GM23338 (cell line): ENCODE measurements at regions not wholly inside any gene's neighbourhood (a gene's known extent, or its start where the extent isn't known, plus 50 kb on each side); places are given as distances from the start of the nearest gene placed in this dataset.

ENCODE experiments used
- CTCF ChIP-seq, 2 experiments: fragments of 200-600 bp in 1 of 2; sonication (generic) in 1 of 2; conservative IDR thresholded peaks; 2 replicates each; pipeline versions ENCODE4 v1.5.1 to v1.6.1; 2016 to 2017; ENCODE audit warnings: antibody characterized with exemption in 2 of 2, low read depth in 2 of 2, mild to moderate bottlenecking in 2 of 2, moderate library complexity in 1 of 2
- EZH2 ChIP-seq: fragments of 200-600 bp; sonication (generic); IDR thresholded peaks from one replicate; pipeline ENCODE4 v1.8.0; 2017; ENCODE audit warnings: antibody characterized with exemption, mild to moderate bottlenecking, low read depth; ENCODE audit not compliant: unreplicated experiment
- JUNB ChIP-seq: IDR thresholded peaks from one replicate; pipeline ENCODE4 v1.6.1; 2016; ENCODE audit warnings: antibody characterized with exemption; ENCODE audit not compliant: unreplicated experiment
- REST ChIP-seq: IDR thresholded peaks from one replicate; pipeline ENCODE4 v1.6.1; 2018; ENCODE audit warnings: antibody characterized with exemption; ENCODE audit not compliant: unreplicated experiment

- TF ChIP-seq CTCF (conservative IDR thresholded peaks at IDR 0.05; ENCODE audit: low read depth in 2 of 2) (no peak), JUNB (no peak), REST (no peak), EZH2 (no peak)
These were observed 277.1 kb downstream of the FOXG1 start for GRCh38 chr14:29043737-29044136.
